GM12891 (cell line): ENCODE measurements at regions not wholly inside any gene's neighbourhood (a gene's known extent, or its start where the extent isn't known, plus 50 kb on each side); places are given as distances from the start of the nearest gene placed in this dataset.
"Not testable (repeated sequence)": the region's sequence is repeated elsewhere in the genome, so short reads cannot be mapped to it uniquely, and the experiment has no call there.

Source experiments
- DNase-seq: peaks from one replicate; pipeline ENCODE4 v3.0.0; 2011; ENCODE audit warnings: low spot score; ENCODE audit not compliant: insufficient read length
- FAIRE-seq: peaks from 2 replicates; lab custom pipeline; 2011; peaks lifted over from hg19 to GRCh38; lab: Jason Lieb, UNC
- PAX5 ChIP-seq: IDR thresholded peaks from 2 replicates; pipeline ENCODE4 v1.6.1; 2011; ENCODE audit warnings: low read length, moderate library complexity, mild to moderate bottlenecking; ENCODE audit not compliant: insufficient read depth, severe bottlenecking
- POLR2A ChIP-seq: IDR thresholded peaks from 2 replicates; pipeline ENCODE4 v1.6.1; 2011; ENCODE audit warnings: low read depth, low read length, control low read depth
- POLR2AphosphoS5 ChIP-seq: IDR thresholded peaks from 2 replicates; pipeline ENCODE4 v1.6.1; 2011; ENCODE audit warnings: low read depth, low read length, control low read depth
- POU2F2 ChIP-seq: IDR thresholded peaks from 2 replicates; pipeline ENCODE4 v1.6.1; 2011; ENCODE audit warnings: low read depth, mild to moderate bottlenecking, control low read depth, low read length, moderate library complexity
- SPI1 ChIP-seq: IDR thresholded peaks from 2 replicates; pipeline ENCODE4 v1.6.1; 2011; ENCODE audit warnings: low read depth, low read length, control low read depth
- TAF1 ChIP-seq: IDR thresholded peaks from 2 replicates; pipeline ENCODE4 v1.6.1; 2011; ENCODE audit warnings: low read depth, low read length, control low read depth

DNA sequence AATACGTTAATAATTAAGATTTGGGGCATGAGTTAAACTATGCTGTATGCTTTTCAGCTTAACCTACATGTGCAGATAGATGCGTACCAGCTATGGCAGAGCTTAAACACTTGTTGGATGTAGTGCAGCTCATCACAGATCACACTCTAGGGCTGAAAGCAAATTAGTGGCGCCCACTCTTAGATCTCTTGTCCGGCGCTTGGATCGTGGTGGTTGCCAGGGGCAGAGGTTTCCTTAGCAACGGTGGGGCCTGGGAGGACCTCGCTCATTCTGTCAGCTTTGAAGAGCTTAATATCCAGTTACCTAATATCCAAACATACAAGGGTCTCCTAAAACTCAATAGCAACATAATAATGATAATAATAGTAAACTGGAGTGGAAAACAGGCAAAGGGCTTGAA is 548.2 kb upstream of the PFKP start:
- TF ChIP-seq POLR2AphosphoS5 (no peak), POLR2A (no peak), SPI1 (no peak), TAF1 (no peak), PAX5 (no peak), POU2F2 (no peak)
- FAIRE-seq (no peak), DNase-seq (no peak)

DNA sequence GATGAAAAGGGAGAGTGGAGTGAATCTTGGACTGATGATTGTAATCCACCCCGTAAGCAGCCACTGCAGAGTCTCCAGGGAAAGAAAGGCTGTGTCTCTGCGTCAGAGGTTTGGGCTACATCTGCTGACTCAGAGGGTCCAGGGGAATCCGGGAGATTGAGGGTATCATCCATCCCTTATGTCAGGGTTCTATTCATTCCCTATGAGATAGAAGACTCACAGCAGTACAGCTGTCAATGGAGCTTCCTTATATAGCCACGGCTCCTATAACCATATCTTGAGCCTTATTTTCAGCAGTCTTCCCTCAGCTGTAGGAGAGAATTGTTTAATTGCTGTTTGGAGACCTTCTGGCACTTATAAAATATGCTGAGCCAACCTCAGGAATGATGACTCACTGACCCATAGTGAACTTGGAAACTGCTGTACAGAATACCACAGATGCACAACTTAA is 558.2 kb upstream of the PFKP start:
- FAIRE-seq: no peak
- DNase-seq: no peak
- TF ChIP-seq TAF1 (no peak), POLR2A (no peak), POLR2AphosphoS5 (no peak), SPI1 (no peak), PAX5 (no peak), POU2F2 (no peak)

DNA sequence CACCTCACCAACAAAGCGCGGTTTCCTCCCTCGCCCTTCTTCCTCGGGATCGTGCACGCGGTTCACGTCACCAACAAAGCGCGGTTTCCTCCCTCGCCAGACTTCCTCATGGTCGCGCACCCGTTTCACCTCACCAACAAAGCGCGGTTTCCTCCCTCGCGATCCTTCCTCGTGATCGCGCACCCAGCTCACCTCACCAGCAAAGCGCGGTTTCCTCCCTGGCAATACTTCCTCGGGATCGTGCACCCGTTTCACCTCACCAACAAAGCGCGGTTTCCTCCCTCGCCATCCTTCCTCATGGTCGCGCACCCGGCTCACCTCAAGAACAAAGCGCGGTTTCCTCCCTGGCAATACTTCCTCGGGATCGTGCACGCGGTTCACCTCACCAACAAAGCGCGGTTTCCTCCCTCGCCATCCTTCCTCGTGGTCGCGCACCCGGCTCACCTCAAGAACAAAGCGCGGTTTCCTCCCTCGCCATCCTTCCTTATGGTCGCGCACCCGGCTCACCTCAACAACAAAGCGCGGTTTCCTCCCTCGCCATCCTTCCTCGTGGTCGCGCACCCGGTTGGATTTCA is 565.9 kb upstream of the PFKP start:
- not testable (repeated sequence) for DNase-seq
- peak; percentile 40 for FAIRE-seq

DNA sequence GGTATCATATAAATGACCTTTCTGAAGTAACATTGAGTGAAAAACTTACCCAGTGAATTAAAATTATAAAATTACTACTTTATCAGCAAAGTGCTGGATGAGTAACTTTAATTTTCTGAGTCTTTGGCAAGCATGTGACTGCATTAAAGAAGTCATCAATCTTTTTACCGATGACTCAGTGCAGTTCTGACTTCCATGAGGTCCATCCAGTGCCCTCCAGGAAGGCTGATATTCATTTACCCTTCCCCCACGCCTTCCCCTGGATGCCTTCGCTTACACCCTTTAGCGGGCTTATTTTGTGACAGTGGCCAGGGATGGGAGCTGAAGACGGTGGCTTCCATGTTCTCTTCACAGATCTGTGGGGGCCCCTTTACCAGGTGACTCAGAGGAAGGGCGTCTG is 572.9 kb upstream of the PFKP start:
- DNase-seq: no peak
- no peak for TF ChIP-seq TAF1
- TF ChIP-seq PAX5: no peak
- no peak for TF ChIP-seq POLR2AphosphoS5
- no peak for TF ChIP-seq SPI1
- TF ChIP-seq POLR2A: no peak
- TF ChIP-seq POU2F2: no peak
- no peak for FAIRE-seq

DNA sequence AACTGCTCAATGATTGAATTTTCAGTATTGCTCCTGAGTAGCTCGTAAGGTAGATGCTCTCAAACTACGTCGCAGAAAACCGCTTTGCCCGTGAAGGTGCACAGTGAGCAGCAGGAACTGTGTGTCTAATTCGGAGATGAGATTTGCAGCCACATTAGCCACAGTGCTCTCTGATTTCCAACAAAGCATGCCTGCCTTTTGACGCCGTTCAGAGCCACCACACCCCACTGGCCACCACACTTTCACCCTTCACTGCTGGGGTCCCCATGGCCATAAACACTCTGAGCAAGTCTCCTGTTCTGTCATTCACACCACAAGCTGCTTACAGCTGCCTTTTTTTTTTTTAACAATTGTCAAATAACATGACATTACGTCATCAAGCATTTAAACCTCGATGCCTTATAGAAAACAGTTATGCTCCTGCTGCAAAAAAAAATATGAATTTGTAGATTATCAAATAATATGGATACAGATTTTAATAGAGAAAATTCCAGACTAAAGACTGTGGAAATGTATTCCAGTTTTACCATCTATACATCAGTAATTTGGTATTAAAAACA is 578.8 kb upstream of the PFKP start:
- TF ChIP-seq SPI1 (no peak), PAX5 (no peak), POLR2A (no peak), POLR2AphosphoS5 (no peak), POU2F2 (no peak), TAF1 (no peak)
- DNase-seq (no peak), FAIRE-seq (no peak)

DNA sequence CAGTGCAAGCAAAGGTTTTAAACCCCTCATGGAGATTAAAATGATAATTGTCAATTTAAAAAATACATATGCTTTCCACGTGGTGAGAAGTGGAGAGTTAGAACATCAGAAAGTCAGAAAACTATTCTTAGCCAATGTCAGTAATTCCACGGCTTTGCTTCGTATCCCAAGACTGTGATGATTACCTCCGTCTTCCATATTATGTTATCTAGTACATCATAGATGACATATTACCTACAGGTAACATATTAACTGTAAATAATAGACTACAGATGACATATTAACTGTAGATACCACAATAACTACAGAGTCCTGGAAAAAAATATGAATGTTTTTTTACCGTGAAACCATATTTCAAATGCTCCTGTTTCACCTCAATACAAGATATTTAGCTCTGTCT is 579.4 kb upstream of the PFKP start:
- FAIRE-seq (no peak), DNase-seq (no peak)
- no peak for TF ChIP-seq SPI1
- no peak for TF ChIP-seq POLR2A
- no peak for TF ChIP-seq PAX5
- TF ChIP-seq POU2F2: no peak
- TF ChIP-seq POLR2AphosphoS5: no peak
- no peak for TF ChIP-seq TAF1

DNA sequence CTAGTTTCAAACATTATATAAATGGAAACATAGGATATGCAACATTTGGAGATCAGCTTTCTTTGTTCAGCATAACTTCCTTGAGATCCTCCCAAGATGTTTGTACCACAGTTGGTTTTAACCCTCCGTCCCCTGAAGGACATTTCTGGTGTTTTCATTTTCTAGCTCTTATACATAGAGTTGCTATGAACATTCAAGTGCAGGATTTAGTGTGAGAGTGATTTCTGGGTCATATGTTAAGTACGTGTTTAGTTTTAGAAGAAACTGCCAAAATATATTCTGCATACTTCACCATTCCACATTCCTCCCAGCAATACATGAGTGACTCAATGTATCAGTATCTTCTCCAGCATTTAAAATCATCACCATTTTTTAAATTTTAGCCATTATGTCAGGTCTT is 588.7 kb upstream of the PFKP start:
- DNase-seq: no peak
- FAIRE-seq: no peak
- TF ChIP-seq TAF1 (no peak), POU2F2 (no peak), SPI1 (no peak), POLR2AphosphoS5 (no peak), POLR2A (no peak), PAX5 (no peak)

DNA sequence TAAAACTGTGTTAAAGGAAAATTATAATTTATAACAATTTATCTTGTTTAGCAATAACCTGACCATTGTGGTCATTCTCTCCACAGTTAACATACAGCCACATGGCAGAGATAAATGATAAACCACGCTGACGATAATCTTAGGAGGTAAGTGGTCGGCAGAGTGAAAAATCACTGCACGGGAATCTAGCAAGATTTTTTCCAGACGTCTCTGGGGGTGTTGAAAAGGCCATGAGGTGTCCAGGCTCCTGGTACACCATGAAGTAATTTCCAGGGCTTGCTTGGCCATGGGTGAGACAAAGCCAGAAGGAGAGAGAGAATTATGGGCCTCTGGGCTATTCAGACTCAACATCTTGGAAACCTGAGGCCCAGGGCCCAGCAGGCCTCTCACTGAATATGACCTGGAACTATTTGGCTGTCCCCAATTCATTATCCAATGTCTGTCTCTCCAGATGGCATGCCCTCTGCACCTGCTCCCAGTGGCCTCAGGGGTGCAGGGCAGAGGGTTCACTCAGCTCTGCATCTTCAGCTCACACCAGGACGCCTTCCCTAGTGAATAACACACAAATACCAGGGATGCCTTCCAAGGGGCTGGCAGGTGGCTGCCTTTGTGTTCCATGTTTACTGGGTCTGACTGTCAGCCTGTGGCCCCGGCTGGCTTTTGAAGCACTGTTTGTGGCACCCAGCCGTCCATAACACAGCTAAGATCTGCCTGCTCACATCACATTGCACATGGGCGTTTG is 590.4 kb upstream of the PFKP start:
- TF ChIP-seq POU2F2 (no peak), POLR2A (no peak), TAF1 (no peak), SPI1 (no peak), PAX5 (no peak), POLR2AphosphoS5 (no peak)
- no peak for FAIRE-seq
- DNase-seq: no peak

DNA sequence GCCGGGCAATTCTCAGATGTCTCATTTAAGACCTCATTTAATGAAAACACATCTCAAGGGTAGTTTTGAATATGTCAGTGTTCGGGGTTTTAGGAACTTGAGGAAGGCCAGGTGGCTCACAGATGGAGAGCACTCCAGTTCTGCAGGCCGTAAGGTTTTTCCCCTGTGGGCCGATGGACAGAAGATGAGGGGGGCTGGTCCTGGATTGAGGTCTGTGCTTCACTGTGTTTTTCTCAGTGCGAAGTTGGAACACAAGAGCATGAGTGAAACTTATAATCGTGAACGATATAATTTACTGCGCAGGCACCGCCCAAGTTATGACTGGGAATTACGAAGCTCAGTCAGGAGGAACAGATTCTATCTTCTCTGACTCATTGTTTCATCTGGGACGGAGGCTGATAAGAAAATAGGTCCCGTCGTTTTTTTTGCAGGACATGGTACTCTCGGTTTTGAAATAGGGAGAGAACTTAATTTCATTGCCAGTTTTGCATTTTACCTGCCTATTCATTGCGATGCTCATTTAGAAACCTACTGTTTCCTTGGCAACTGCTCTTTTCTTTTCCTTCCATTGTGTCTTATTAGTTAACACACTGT is 591.0 kb upstream of the PFKP start:
- DNase-seq (no peak), FAIRE-seq (no peak)
- TF ChIP-seq PAX5 (no peak), POLR2A (no peak), POU2F2 (no peak), TAF1 (no peak), SPI1 (no peak), POLR2AphosphoS5 (no peak)

DNA sequence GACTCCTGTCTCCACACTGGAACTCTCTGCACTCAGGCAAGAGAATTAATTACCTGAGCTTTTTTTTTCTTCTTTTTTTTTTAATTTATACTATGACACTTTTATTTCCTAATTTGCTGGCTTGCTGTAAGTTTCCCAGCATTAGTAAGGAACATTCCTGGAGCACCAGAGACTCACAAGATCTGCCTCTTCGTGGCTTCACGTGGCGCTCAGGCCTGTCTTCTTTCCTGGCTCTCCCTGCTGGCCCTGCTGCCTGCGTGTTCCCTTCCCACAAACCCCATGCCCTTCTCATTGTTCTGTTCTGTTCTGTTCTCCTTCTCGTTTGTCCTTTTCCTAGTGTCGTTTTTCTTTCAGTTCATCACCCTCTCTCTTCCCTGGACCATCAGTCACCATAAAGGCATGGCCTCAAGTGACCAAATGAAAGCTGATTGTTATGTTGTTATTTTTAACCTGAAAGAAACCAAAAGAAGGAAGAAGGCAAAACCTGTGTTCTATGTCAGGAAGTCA is 591.6 kb upstream of the PFKP start:
- TF ChIP-seq PAX5 (no peak), SPI1 (no peak), POU2F2 (no peak), POLR2A (no peak), TAF1 (no peak), POLR2AphosphoS5 (no peak)
- FAIRE-seq (no peak), DNase-seq (no peak)
